CD4-positive, alpha-beta T cell (primary cell): ENCODE measurements at regions not wholly inside any gene's neighbourhood (a gene's known extent, or its start where the extent isn't known, plus 50 kb on each side); places are given as distances from the start of the nearest gene placed in this dataset.

Source experiments
- ATAC-seq: fragments of 200-7000 bp; cut with Tn5 transposase; one replicate; pipeline ENCODE4 v1.10.0; 2022; ENCODE audit warnings: mild to moderate bottlenecking; ENCODE audit not compliant: poor library complexity
- CTCF ChIA-PET: fragments of 350-600 bp; sonication (Branson Sonifier 250); formaldehyde crosslinking; loops from one replicate; lab custom pipeline; 2021; ENCODE audit warnings: antibody characterized with exemption, inconsistent platforms; lab: Charles Lee
- POLR2A ChIA-PET: fragments of 350-600 bp; sonication (Branson Sonifier 250); formaldehyde crosslinking; loops from one replicate; lab custom pipeline; 2021; ENCODE audit warnings: antibody characterized with exemption, inconsistent platforms; lab: Charles Lee
- DNase-seq, 14 experiments: peaks; one replicate each; pipeline ENCODE4 v3.0.0-alpha.2; 2013 to 2020; ENCODE audit warnings: mixed read lengths in 2 of 14
- H3K27ac ChIP-seq, 2 donors: one replicate each; pipeline versions ENCODE4 v1.5.1 to v1.7.0; 2013; ENCODE audit warnings: low read length in 2 of 2, low read depth in 1 of 2, mild to moderate bottlenecking in 1 of 2
- H3K27me3 ChIP-seq, 2 experiments: 1 replicate in 1 of 2; 2 replicates in 1 of 2; pipeline versions ENCODE4 v1.6.1 to v1.7.0; 2013; ENCODE audit warnings: low read length in 2 of 2, control low read depth in 1 of 2, mild to moderate bottlenecking in 1 of 2, moderate library complexity in 1 of 2; ENCODE audit not compliant: insufficient read depth in 2 of 2, control insufficient read depth in 1 of 2
- H3K36me3 ChIP-seq: one replicate; pipeline ENCODE4 v1.6.1; 2013; ENCODE audit warnings: low read length, control low read depth; ENCODE audit not compliant: insufficient read depth
- H3K4me1 ChIP-seq: one replicate; pipeline ENCODE4 v1.6.1; 2013; ENCODE audit warnings: low read length, control low read depth; ENCODE audit not compliant: insufficient read depth
- H3K4me3 ChIP-seq: one replicate; pipeline ENCODE4 v1.5.1; 2013; ENCODE audit warnings: mild to moderate bottlenecking, low read length, moderate library complexity
- H3K9me3 ChIP-seq, 2 experiments: 1 replicate in 1 of 2; 2 replicates in 1 of 2; pipeline versions ENCODE4 v1.6.1 to v1.7.0; 2013; ENCODE audit warnings: low read length in 2 of 2, mild to moderate bottlenecking in 2 of 2, control low read depth in 1 of 2, moderate library complexity in 1 of 2; ENCODE audit not compliant: control insufficient read depth in 1 of 2, insufficient read depth in 1 of 2
- H3K27ac Mint-ChIP-seq: one replicate; pipeline ENCODE4 v1.8.0; 2020; ENCODE audit warnings: mixed read lengths
- H3K27me3 Mint-ChIP-seq: one replicate; pipeline ENCODE4 v1.8.0; 2021; ENCODE audit warnings: mixed read lengths
- H3K36me3 Mint-ChIP-seq: one replicate; pipeline ENCODE4 v1.8.0; 2021; ENCODE audit warnings: low read depth, mixed read lengths
- H3K4me1 Mint-ChIP-seq: one replicate; pipeline ENCODE4 v1.8.0; 2021; ENCODE audit warnings: low read depth, mixed read lengths
- H3K4me3 Mint-ChIP-seq: one replicate; pipeline ENCODE4 v1.8.0; 2020; ENCODE audit warnings: mild to moderate bottlenecking, mixed read lengths
- H3K9me3 Mint-ChIP-seq: one replicate; pipeline ENCODE4 v1.8.0; 2020; ENCODE audit warnings: mixed read lengths
- CTCF ChIP-seq: fragments of 200-600 bp; IDR thresholded peaks from one replicate; pipeline ENCODE4 v1.8.0; 2022; ENCODE audit warnings: antibody characterized with exemption, mild to moderate bottlenecking
- intact Hi-C, 2 experiments: fragments of 100-400 bp; cut with DNase I in 1 of 2; cut with micrococcal nuclease in 1 of 2; formaldehyde crosslinking; loops; one replicate each; pipeline versions ENCODE4 v1.15.1 to v1.9.0; 2023 to 2025; cut with DNase I, micrococcal nuclease

GRCh38 chr3:106491796-106492195, 623.0 kb upstream of the CBLB start:
- DNase-seq (no peak), ATAC-seq (no peak)
- Histone ChIP-seq H3K27me3 (no peaks in the 10 kb centered on the region), H3K27ac (no peak overlapping the region), H3K4me1 (no peaks in the 10 kb centered on the region), H3K4me3 (no peak overlapping the region), H3K9me3 (peaks cover 0 to 3% of the 10 kb centered on the region in 2 experiments), H3K36me3 (no peaks in the 10 kb centered on the region)
- H3K4me3 Mint-ChIP-seq, result no peak overlapping the region
- H3K36me3 Mint-ChIP-seq, result no peaks in the 10 kb centered on the region
- H3K4me1 Mint-ChIP-seq, result no peaks in the 10 kb centered on the region
- no peaks in the 10 kb centered on the region for H3K27me3 Mint-ChIP-seq
- TF ChIP-seq CTCF, result no peak
- ChIA-PET POLR2A (no interaction called here), CTCF (no interaction called here)
- H3K27ac Mint-ChIP-seq, result no peak overlapping the region
- H3K9me3 Mint-ChIP-seq, result no peaks in the 10 kb centered on the region
- intact Hi-C loops, result no loop called here

- Histone ChIP-seq H3K9me3 (no peaks in the 10 kb centered on the region), H3K4me3 (no peak overlapping the region), H3K36me3 (no peaks in the 10 kb centered on the region), H3K27ac (no peak overlapping the region), H3K27me3 (no peaks in the 10 kb centered on the region), H3K4me1 (no peaks in the 10 kb centered on the region)
- CTCF ChIA-PET, result no interaction called here
- Mint-ChIP-seq H3K9me3 (no peaks in the 10 kb centered on the region), H3K27me3 (no peaks in the 10 kb centered on the region), H3K36me3 (no peaks in the 10 kb centered on the region), H3K27ac (no peak overlapping the region), H3K4me3 (no peak overlapping the region), H3K4me1 (no peaks in the 10 kb centered on the region)
- intact Hi-C loops, result no loop called here
- DNase-seq, result no peak
- ATAC-seq, result no peak
- POLR2A ChIA-PET, result no interaction called here
- TF ChIP-seq CTCF, result no peak
Measured at GRCh38 chr3:106508331-106508893, 639.6 kb upstream of the CBLB start.

GRCh38 chr3:106510206-106510605, 641.4 kb upstream of the CBLB start:
- H3K9me3 Mint-ChIP-seq, result no peaks in the 10 kb centered on the region
- Histone ChIP-seq H3K4me1 (no peaks in the 10 kb centered on the region), H3K27ac (no peak overlapping the region), H3K4me3 (no peak overlapping the region), H3K9me3 (no peaks in the 10 kb centered on the region), H3K36me3 (no peaks in the 10 kb centered on the region), H3K27me3 (no peaks in the 10 kb centered on the region)
- no peak for TF ChIP-seq CTCF
- intact Hi-C loops, result no loop called here
- no peaks in the 10 kb centered on the region for H3K36me3 Mint-ChIP-seq
- H3K4me1 Mint-ChIP-seq, result peaks cover 5% of the 10 kb centered on the region
- ChIA-PET CTCF (no interaction called here), POLR2A (no interaction called here)
- no peak for ATAC-seq
- no peak overlapping the region for H3K4me3 Mint-ChIP-seq
- no peaks in the 10 kb centered on the region for H3K27me3 Mint-ChIP-seq
- no peak for DNase-seq
- no peak overlapping the region for H3K27ac Mint-ChIP-seq
